Loucy (cell line): ENCODE measurements at regions not wholly inside any gene's neighbourhood (a gene's known extent, or its start where the extent isn't known, plus 50 kb on each side); places are given as distances from the start of the nearest gene placed in this dataset.

Experiments
- CTCF ChIP-seq: fragments of 200-600 bp; sonication (generic); conservative IDR thresholded peaks from 2 replicates; pipeline ENCODE4 v1.5.1; 2014; ENCODE audit warnings: mild to moderate bottlenecking, antibody characterized with exemption, low read length
- EZH2phosphoT487 ChIP-seq: fragments of 200-600 bp; IDR thresholded peaks from 2 replicates; pipeline ENCODE4 v1.6.1; 2018; ENCODE audit warnings: antibody characterized with exemption, mild to moderate bottlenecking, moderate library complexity, borderline replicate concordance

GRCh38 chr3:110015231-110015963 is 678.1 kb upstream of the DPPA4 start:
- TF ChIP-seq EZH2phosphoT487, result no peak
- TF ChIP-seq CTCF, result no peak
